Keratinocyte (primary cell): ENCODE measurements at regions not wholly inside any gene's neighbourhood (a gene's known extent, or its start where the extent isn't known, plus 50 kb on each side); places are given as distances from the start of the nearest gene placed in this dataset.

Source experiments
- DNase-seq: peaks from one replicate; pipeline ENCODE4 v3.0.0-alpha.2; 2011; ENCODE audit warnings: low read depth, missing footprints, low spot score
- FAIRE-seq: peaks from 2 replicates; lab custom pipeline; 2011; peaks lifted over from hg19 to GRCh38; lab: Jason Lieb, UNC
- H2AFZ ChIP-seq: 2 replicates; pipeline ENCODE4 v1.6.0; 2012; ENCODE audit warnings: low read length, control low read depth, inconsistent platforms; ENCODE audit not compliant: control insufficient read depth
- H3K27ac ChIP-seq: 2 replicates; pipeline ENCODE4 v1.5.1; 2011; ENCODE audit warnings: low read length; ENCODE audit not compliant: control insufficient read depth, insufficient read depth
- H3K27me3 ChIP-seq: 3 replicates; pipeline ENCODE4 v1.6.0; 2011; ENCODE audit warnings: low read length; ENCODE audit not compliant: control insufficient read depth, insufficient read depth; ENCODE audit errors: extremely low read depth
- H3K36me3 ChIP-seq, 2 experiments: 2 replicates in 1 of 2; 3 replicates in 1 of 2; pipeline ENCODE4 v1.5.1; 2011; ENCODE audit warnings: low read length in 2 of 2, mild to moderate bottlenecking in 1 of 2; ENCODE audit not compliant: control insufficient read depth in 2 of 2, insufficient read depth in 2 of 2; ENCODE audit errors: extremely low read depth in 1 of 2
- H3K4me1 ChIP-seq: 3 replicates; pipeline ENCODE4 v1.5.1; 2011; ENCODE audit warnings: low read length; ENCODE audit not compliant: control insufficient read depth, insufficient read depth; ENCODE audit errors: extremely low read depth
- H3K4me2 ChIP-seq: 3 replicates; pipeline ENCODE4 v1.6.0; 2011; ENCODE audit warnings: low read depth, low read length; ENCODE audit not compliant: control insufficient read depth, insufficient read depth; ENCODE audit errors: extremely low read depth
- H3K4me3 ChIP-seq, 3 experiments: fragments of 200-600 bp in 1 of 3; sonication (generic) in 1 of 3; 2 replicates in 2 of 3; 3 replicates in 1 of 3; pipeline ENCODE4 v1.5.1; 2011 to 2016; ENCODE audit warnings: low read length in 3 of 3, mild to moderate bottlenecking in 3 of 3, control low read depth in 2 of 3, inconsistent platforms in 1 of 3, low read depth in 1 of 3, mixed read lengths in 1 of 3, mixed run types in 1 of 3, moderate library complexity in 1 of 3; ENCODE audit not compliant: control insufficient read depth in 2 of 3, insufficient read depth in 2 of 3; ENCODE audit errors: extremely low read depth in 1 of 3
- H3K79me2 ChIP-seq: 2 replicates; pipeline ENCODE4 v1.6.0; 2012; ENCODE audit warnings: low read length; ENCODE audit not compliant: control insufficient read depth, insufficient read depth
- H3K9ac ChIP-seq: 3 replicates; pipeline ENCODE4 v1.6.0; 2011; ENCODE audit warnings: low read length; ENCODE audit not compliant: control insufficient read depth, insufficient read depth; ENCODE audit errors: extremely low read depth
- H3K9me1 ChIP-seq: 3 replicates; pipeline ENCODE4 v1.6.0; 2011; ENCODE audit warnings: low read length; ENCODE audit not compliant: control insufficient read depth, insufficient read depth; ENCODE audit errors: extremely low read depth
- H3K9me3 ChIP-seq: 2 replicates; pipeline ENCODE4 v1.5.1; 2012; ENCODE audit warnings: low read depth, low read length; ENCODE audit not compliant: control insufficient read depth
- H4K20me1 ChIP-seq: 3 replicates; pipeline ENCODE4 v1.6.0; 2011; ENCODE audit warnings: low read length; ENCODE audit not compliant: control insufficient read depth, insufficient read depth; ENCODE audit errors: extremely low read depth
- CTCF ChIP-seq, 3 experiments: IDR thresholded peaks in 1 of 3; conservative IDR thresholded peaks in 1 of 3; optimal IDR thresholded peaks in 1 of 3; 2 replicates in 2 of 3; 3 replicates in 1 of 3; pipeline versions ENCODE3 to v1.5.1; 2011; ENCODE audit warnings: low read length in 3 of 3, mild to moderate bottlenecking in 3 of 3, moderate library complexity in 2 of 3, control low read depth in 1 of 3, inconsistent platforms in 1 of 3; ENCODE audit not compliant: insufficient read depth in 2 of 3; ENCODE audit errors: extremely low read depth in 1 of 3
- EZH2 ChIP-seq: IDR thresholded peaks from one replicate; pipeline ENCODE4 v1.6.1; 2012; ENCODE audit warnings: inconsistent platforms, mild to moderate bottlenecking, low read length, moderate library complexity
- dilution Hi-C: fragments of 300-500 bp; cut with MboI; formaldehyde crosslinking; loops from one replicate; pipeline ENCODE4 v1.7.0; 2020; ENCODE audit warnings: low sequenced_read_pairs; ENCODE audit not compliant: extremely low pct_ligation_motif_present

- H4K20me1 ChIP-seq: no peaks in the 10 kb centered on the region
- no peak overlapping the region for H3K4me3 ChIP-seq
- no peak for FAIRE-seq
- H3K27me3 ChIP-seq: no peaks in the 10 kb centered on the region
- H3K9ac ChIP-seq: no peak overlapping the region
- no peaks in the 10 kb centered on the region for H3K4me1 ChIP-seq
- TF ChIP-seq CTCF (optimal IDR thresholded peaks at IDR 0.05 in 1 of 3, IDR thresholded peaks at IDR 0.05 in 1 of 3, conservative IDR thresholded peaks at IDR 0.05 in 1 of 3; ENCODE audit: extremely low read depth in 1 of 3, insufficient read depth in 2 of 3, low read length in 3 of 3) (no peak), EZH2 (no peak)
- no peak for DNase-seq
- H3K27ac ChIP-seq: no peak overlapping the region
- H3K79me2 ChIP-seq: no peaks in the 10 kb centered on the region
- dilution Hi-C loops: no loop called here
- no peaks in the 10 kb centered on the region for H3K9me1 ChIP-seq
- H3K9me3 ChIP-seq: no peaks in the 10 kb centered on the region
- H3K4me2 ChIP-seq: no peak overlapping the region
- H2AFZ ChIP-seq: no peak overlapping the region
- no peaks in the 10 kb centered on the region for H3K36me3 ChIP-seq
These were observed 360.2 kb upstream of the ZNF385D start for GRCh38 chr3:22111226-22111625.

GRCh38 chr3:22113453-22113852 lies 362.4 kb upstream of the ZNF385D start:
- H4K20me1 ChIP-seq: no peaks in the 10 kb centered on the region
- H3K9ac ChIP-seq: no peak overlapping the region
- no peaks in the 10 kb centered on the region for H3K36me3 ChIP-seq
- H3K4me1 ChIP-seq: no peaks in the 10 kb centered on the region
- H3K27ac ChIP-seq: no peak overlapping the region
- H3K79me2 ChIP-seq: no peaks in the 10 kb centered on the region
- TF ChIP-seq CTCF (optimal IDR thresholded peaks at IDR 0.05 in 1 of 3, IDR thresholded peaks at IDR 0.05 in 1 of 3, conservative IDR thresholded peaks at IDR 0.05 in 1 of 3; ENCODE audit: extremely low read depth in 1 of 3, insufficient read depth in 2 of 3, low read length in 3 of 3) (no peak), EZH2 (no peak)
- no peaks in the 10 kb centered on the region for H3K9me3 ChIP-seq
- H2AFZ ChIP-seq: no peak overlapping the region
- H3K27me3 ChIP-seq: no peaks in the 10 kb centered on the region
- no peaks in the 10 kb centered on the region for H3K9me1 ChIP-seq
- dilution Hi-C loops: no loop called here
- H3K4me2 ChIP-seq: no peak overlapping the region
- DNase-seq: no peak
- no peak for FAIRE-seq
- H3K4me3 ChIP-seq: no peak overlapping the region
